RWPE2 (cell line): ENCODE measurements at regions not wholly inside any gene's neighbourhood (a gene's known extent, or its start where the extent isn't known, plus 50 kb on each side); places are given as distances from the start of the nearest gene placed in this dataset.

Experiments
- ATAC-seq: fragments of 200-7000 bp; cut with Tn5 transposase; 3 replicates; pipeline ENCODE4 v1.9.1; 2021; ENCODE audit warnings: low read depth
- DNase-seq: peaks from one replicate; pipeline ENCODE4 v3.0.0-alpha.2; 2020; ENCODE audit warnings: low spot score
- H3K27ac ChIP-seq: fragments of 450-650 bp; 2 replicates; pipeline ENCODE4 v1.5.1; 2017; ENCODE audit warnings: mild to moderate bottlenecking; ENCODE audit not compliant: poor library complexity, severe bottlenecking
- H3K27me3 ChIP-seq: fragments of 250-450 bp; sonication (Bioruptor Pico); 2 replicates; pipeline ENCODE4 v1.5.1; 2021; ENCODE audit warnings: mild to moderate bottlenecking, moderate library complexity; ENCODE audit not compliant: insufficient read depth, poor library complexity, severe bottlenecking
- H3K36me3 ChIP-seq: fragments of 250-450 bp; sonication (Bioruptor Pico); 2 replicates; pipeline ENCODE4 v1.5.1; 2020; ENCODE audit warnings: low read depth, mild to moderate bottlenecking, moderate library complexity
- H3K4me1 ChIP-seq: fragments of 250-450 bp; sonication (Bioruptor Pico); 2 replicates; pipeline ENCODE4 v1.5.1; 2021; ENCODE audit warnings: mild to moderate bottlenecking, moderate library complexity; ENCODE audit not compliant: insufficient read depth, poor library complexity, severe bottlenecking
- H3K4me3 ChIP-seq: fragments of 250-450 bp; sonication (Bioruptor Pico); 2 replicates; pipeline ENCODE4 v1.5.1; 2021; ENCODE audit warnings: mild to moderate bottlenecking, moderate library complexity; ENCODE audit not compliant: severe bottlenecking
- H3K9me3 ChIP-seq: fragments of 250-450 bp; sonication (Bioruptor Pico); 2 replicates; pipeline ENCODE4 v1.5.1; 2021; ENCODE audit warnings: mild to moderate bottlenecking, moderate library complexity; ENCODE audit not compliant: severe bottlenecking
- TF ChIP-seq, protein P1 (sequence below): fragments of 450-650 bp; IDR thresholded peaks from one replicate; pipeline ENCODE4 v1.5.1; 2017; ENCODE audit warnings: mild to moderate bottlenecking, moderate library complexity; ENCODE audit not compliant: poor library complexity, severe bottlenecking

GRCh38 chrX:124208660-124209059, 123.8 kb upstream of the TEX13D start:
- DNase-seq (no peak), ATAC-seq (no peak)
- TF ChIP-seq, protein P1, sequence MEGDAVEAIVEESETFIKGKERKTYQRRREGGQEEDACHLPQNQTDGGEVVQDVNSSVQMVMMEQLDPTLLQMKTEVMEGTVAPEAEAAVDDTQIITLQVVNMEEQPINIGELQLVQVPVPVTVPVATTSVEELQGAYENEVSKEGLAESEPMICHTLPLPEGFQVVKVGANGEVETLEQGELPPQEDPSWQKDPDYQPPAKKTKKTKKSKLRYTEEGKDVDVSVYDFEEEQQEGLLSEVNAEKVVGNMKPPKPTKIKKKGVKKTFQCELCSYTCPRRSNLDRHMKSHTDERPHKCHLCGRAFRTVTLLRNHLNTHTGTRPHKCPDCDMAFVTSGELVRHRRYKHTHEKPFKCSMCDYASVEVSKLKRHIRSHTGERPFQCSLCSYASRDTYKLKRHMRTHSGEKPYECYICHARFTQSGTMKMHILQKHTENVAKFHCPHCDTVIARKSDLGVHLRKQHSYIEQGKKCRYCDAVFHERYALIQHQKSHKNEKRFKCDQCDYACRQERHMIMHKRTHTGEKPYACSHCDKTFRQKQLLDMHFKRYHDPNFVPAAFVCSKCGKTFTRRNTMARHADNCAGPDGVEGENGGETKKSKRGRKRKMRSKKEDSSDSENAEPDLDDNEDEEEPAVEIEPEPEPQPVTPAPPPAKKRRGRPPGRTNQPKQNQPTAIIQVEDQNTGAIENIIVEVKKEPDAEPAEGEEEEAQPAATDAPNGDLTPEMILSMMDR = no peak
- no peaks in the 10 kb centered on the region for H3K4me1 ChIP-seq
- no peak overlapping the region for H3K27ac ChIP-seq
- no peaks in the 10 kb centered on the region for H3K9me3 ChIP-seq
- H3K27me3 ChIP-seq = no peaks in the 10 kb centered on the region
- H3K36me3 ChIP-seq = no peaks in the 10 kb centered on the region
- H3K4me3 ChIP-seq = no peak overlapping the region

GRCh38 chrX:124209792-124210576, 122.5 kb upstream of the TEX13D start:
- no peaks in the 10 kb centered on the region for H3K36me3 ChIP-seq
- DNase-seq = no peak
- no peak for ATAC-seq
- H3K27ac ChIP-seq = no peak overlapping the region
- no peak overlapping the region for H3K4me3 ChIP-seq
- no peaks in the 10 kb centered on the region for H3K9me3 ChIP-seq
- H3K27me3 ChIP-seq = no peaks in the 10 kb centered on the region
- no peaks in the 10 kb centered on the region for H3K4me1 ChIP-seq
- TF ChIP-seq, protein P1 = no peak

DNA sequence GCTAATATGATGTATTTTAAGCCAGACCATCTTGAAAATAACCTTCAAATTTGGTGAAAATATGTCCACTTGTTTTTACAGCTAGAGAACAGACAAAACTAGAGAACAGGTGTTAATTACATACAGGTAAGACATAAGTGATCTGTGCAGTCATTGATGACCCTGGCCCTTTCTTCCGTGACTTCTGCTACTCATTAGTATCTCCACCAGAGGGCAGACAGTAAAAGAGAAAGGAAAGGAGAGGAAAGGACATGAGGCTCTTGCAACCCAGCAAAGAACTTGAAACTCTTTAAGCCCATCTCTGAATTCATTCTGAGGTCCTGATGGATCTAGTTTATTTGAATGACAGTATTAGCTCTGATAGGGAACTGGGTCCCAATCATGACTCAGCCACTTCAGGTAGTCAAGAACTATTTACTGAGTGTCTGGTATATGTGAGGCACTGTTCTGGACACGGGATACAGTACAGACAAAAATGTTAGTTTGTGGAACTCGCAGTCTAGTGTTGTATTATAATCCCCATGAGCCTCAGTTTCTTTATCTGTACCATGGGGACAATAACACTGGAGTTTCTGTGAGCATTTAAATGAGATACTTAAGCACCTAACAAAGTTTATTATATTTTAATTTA, 121.0 kb upstream of the TEX13D start:
- H3K27ac ChIP-seq = no peak overlapping the region
- no peaks in the 10 kb centered on the region for H3K4me1 ChIP-seq
- H3K27me3 ChIP-seq = no peaks in the 10 kb centered on the region
- no peaks in the 10 kb centered on the region for H3K36me3 ChIP-seq
- H3K4me3 ChIP-seq = no peak overlapping the region
- DNase-seq = no peak
- peak; percentile 55; the same call in 1 of the 3 replicates for ATAC-seq
- TF ChIP-seq, protein P1 = peak; percentile 55
- no peaks in the 10 kb centered on the region for H3K9me3 ChIP-seq

DNA sequence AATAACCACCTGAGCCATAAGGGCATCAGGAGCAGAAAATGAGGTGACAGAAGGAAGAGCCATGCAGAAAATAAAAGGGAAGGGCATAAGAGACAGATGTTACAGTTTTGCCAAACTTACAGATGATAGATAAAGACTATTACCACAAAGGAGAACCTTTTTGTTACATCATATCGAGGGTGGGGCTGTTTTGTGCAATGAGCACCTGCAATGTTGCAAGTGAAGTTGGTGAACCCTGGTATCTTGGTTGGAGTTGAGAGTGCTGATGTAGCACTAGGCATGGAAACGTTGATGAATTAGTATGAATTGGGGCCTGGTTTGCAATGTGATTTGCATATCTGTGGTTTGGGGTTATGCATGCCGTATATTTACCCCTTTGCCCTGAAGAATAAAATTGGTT, 119.8 kb upstream of the TEX13D start:
- no peak for ATAC-seq
- no peak for DNase-seq
- Histone ChIP-seq H3K4me3 (no peak overlapping the region), H3K4me1 (peaks cover 3% of the 10 kb centered on the region), H3K27ac (no peak overlapping the region), H3K9me3 (no peaks in the 10 kb centered on the region), H3K27me3 (no peaks in the 10 kb centered on the region), H3K36me3 (no peaks in the 10 kb centered on the region)
- TF ChIP-seq, protein P1 = no peak

DNA sequence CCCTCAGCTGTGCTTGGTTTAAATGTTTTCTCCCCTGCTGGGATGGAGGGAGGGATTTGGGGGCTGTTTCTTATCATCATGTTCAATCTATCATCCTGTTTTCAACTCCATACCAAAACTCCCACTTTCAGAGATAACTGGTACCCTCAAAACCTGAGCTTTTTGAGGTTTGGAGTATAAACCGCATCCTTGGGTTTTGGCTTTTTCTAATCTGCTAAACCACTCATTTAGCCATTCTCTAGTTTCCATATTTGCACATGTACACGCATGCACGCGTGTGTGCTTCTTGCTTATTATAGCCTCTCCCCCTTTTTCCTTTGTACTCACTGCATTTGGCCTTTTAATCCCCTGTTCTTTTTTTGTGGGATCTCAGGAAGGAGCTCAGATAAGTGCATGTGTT, 116.7 kb upstream of the TEX13D start:
- Histone ChIP-seq H3K4me1 (peaks cover 9% of the 10 kb centered on the region), H3K36me3 (no peaks in the 10 kb centered on the region), H3K9me3 (no peaks in the 10 kb centered on the region), H3K27ac (no peak overlapping the region), H3K4me3 (no peak overlapping the region), H3K27me3 (no peaks in the 10 kb centered on the region)
- DNase-seq = no peak
- no peak for ATAC-seq
- TF ChIP-seq, protein P1 = no peak
